ENCODE measurements at regions not wholly inside any gene's neighbourhood (a gene's known extent, or its start where the extent isn't known, plus 50 kb on each side); places are given as distances from the start of the nearest gene placed in this dataset.

- Histone ChIP-seq H2BK120ac (ENCODE audit: low read depth, low read length) (no peak overlapping the region), H3K4me2 (ENCODE audit: low read depth, low read length) (no peak overlapping the region), H3K9ac (ENCODE audit: low read depth, low read length) (no peak overlapping the region), H4K5ac (ENCODE audit: low read depth, low read length) (no peak overlapping the region), H2BK20ac (ENCODE audit: low read depth, low read length) (no peak overlapping the region), H2BK5ac (ENCODE audit: low read depth, low read length, poor library complexity, severe bottlenecking) (no peak overlapping the region), H2AK5ac (ENCODE audit: low read depth, low read length) (no peak overlapping the region), H3K4me1 (ENCODE audit: control insufficient read depth, insufficient read depth, low read length) (no peaks in the 10 kb centered on the region), H3K36me3 (ENCODE audit: control insufficient read depth, insufficient read depth, low read length) (no peaks in the 10 kb centered on the region), H4K20me1 (ENCODE audit: insufficient read depth, low read length) (no peaks in the 10 kb centered on the region), H3K4me3 (ENCODE audit: insufficient read depth, low read depth, low read length) (no peak overlapping the region), H2AK9ac (replicated peaks; ENCODE audit: low read depth, low read length, poor library complexity) (no peak overlapping the region), H4K8ac (ENCODE audit: low read depth in 2 of 2, low read length in 2 of 2) (no peak overlapping the region), H3K9me3 (ENCODE audit: control insufficient read depth, insufficient read depth, low read length) (no peaks in the 10 kb centered on the region), H3K9me1 (ENCODE audit: insufficient read depth, low read length) (no peaks in the 10 kb centered on the region), H3K14ac (replicated peaks; ENCODE audit: low read depth, low read length) (no peak overlapping the region), H3K18ac (ENCODE audit: low read depth, low read length) (no peak overlapping the region), H2BK15ac (ENCODE audit: low read depth, low read length) (no peak overlapping the region), H3K4ac (ENCODE audit: low read depth, low read length) (no peak overlapping the region), H2AFZ (replicated peaks; ENCODE audit: low read length, poor library complexity) (no peak overlapping the region), H3K56ac (ENCODE audit: extremely low read depth, insufficient read depth, low read length) (no peak overlapping the region), H3K27ac (ENCODE audit: insufficient read depth, low read length) (no peak overlapping the region), H3K23ac (ENCODE audit: low read depth, low read length) (no peak overlapping the region), H4K91ac (ENCODE audit: insufficient read depth, low read depth, low read length) (no peak overlapping the region), H3K79me1 (ENCODE audit: low read depth in 1 of 2, low read length in 2 of 2) (no peaks in the 10 kb centered on the region), H3K27me3 (ENCODE audit: control insufficient read depth, insufficient read depth, low read length) (no peaks in the 10 kb centered on the region)
- dilution Hi-C loops (cut with HindIII; ENCODE audit: low sequenced_read_pairs, unreplicated experiment) (no loop called here), in situ Hi-C loops (cut with MboI; ENCODE audit: low sequenced_read_pairs) (no loop called here), intact Hi-C loops (cut with micrococcal nuclease) (no loop called here)
- BruUV-seq (replicated peaks), result no TSS peak
- TF ChIP-seq RCOR1 (IDR thresholded peaks at IDR 0.05; ENCODE audit: insufficient replicate concordance, low read length) (no peak), RFX5 (IDR thresholded peaks at IDR 0.05; ENCODE audit: low read depth, low read length) (no peak), CTCF (conservative IDR thresholded peaks at IDR 0.05; ENCODE audit: low read depth, low read length) (no peak), USF2 (IDR thresholded peaks at IDR 0.05; ENCODE audit: low read depth, low read length) (no peak), CEBPB (IDR thresholded peaks at IDR 0.05; ENCODE audit: low read depth, low read length) (no peak), SMC3 (IDR thresholded peaks at IDR 0.05; ENCODE audit: low read depth, low read length) (no peak), NFE2L2 (IDR thresholded peaks at IDR 0.05; ENCODE audit: low read depth, low read length) (no peak), FOS (IDR thresholded peaks at IDR 0.05; ENCODE audit: low read depth, low read length) (no peak), POLR2A (IDR thresholded peaks at IDR 0.05; ENCODE audit: low read depth, low read length) (no peak), MXI1 (IDR thresholded peaks at IDR 0.05; ENCODE audit: borderline replicate concordance, low read depth, low read length) (no peak), CHD1 (IDR thresholded peaks at IDR 0.05; ENCODE audit: low read depth, low read length) (no peak), MAFK (IDR thresholded peaks at IDR 0.05; ENCODE audit: low read depth, low read length) (no peak), BHLHE40 (IDR thresholded peaks at IDR 0.05; ENCODE audit: low read depth, low read length) (no peak), RAD21 (IDR thresholded peaks at IDR 0.05; ENCODE audit: low read length) (no peak), ELK1 (IDR thresholded peaks at IDR 0.05; ENCODE audit: borderline replicate concordance, low read depth, low read length) (no peak), MAZ (IDR thresholded peaks at IDR 0.05; ENCODE audit: borderline replicate concordance, low read depth, low read length) (no peak)
- DNase-seq (no peak), ATAC-seq (ENCODE audit: low read depth) (no peak)
- ChIA-PET CTCF (no interaction called here), POLR2A (ENCODE audit: unreplicated experiment) (no interaction called here)
- WGBS, 2 experiments (ENCODE audit: extremely low coverage in 2 of 2, insufficient read length in 1 of 2), result no CpG with 5 or more reads among the region's 5 CpGs
Observed at GRCh38 chr5:106921567-106921966, 749.2 kb downstream of the EFNA5 start.

Data from IMR-90 (cell line).